ENCODE measurements at regions not wholly inside any gene's neighbourhood (a gene's known extent, or its start where the extent isn't known, plus 50 kb on each side); places are given as distances from the start of the nearest gene placed in this dataset.

GRCh38 chr12:66919466-66919865 lies 240.6 kb upstream of the GRIP1 start:
- DNase-seq: no peak

- DNase-seq: no peak
These were observed 241.3 kb upstream of the GRIP1 start for GRCh38 chr12:66920205-66920604.

- no peak for DNase-seq
These were observed 242.3 kb upstream of the GRIP1 start for GRCh38 chr12:66921151-66921550.

- DNase-seq: no peak
These were observed 246.2 kb upstream of the GRIP1 start for GRCh38 chr12:66925083-66925482.

GRCh38 chr12:66929121-66929520 lies 250.2 kb upstream of the GRIP1 start:
- no peak for DNase-seq

GRCh38 chr12:66931091-66931490 lies 252.2 kb upstream of the GRIP1 start:
- no peak for DNase-seq

GRCh38 chr12:66932126-66932525 lies 253.2 kb upstream of the GRIP1 start:
- DNase-seq: no peak

GRCh38 chr12:66934302-66935062 lies 255.6 kb upstream of the GRIP1 start:
- DNase-seq: no peak

GRCh38 chr12:66941150-66941549 lies 262.3 kb upstream of the GRIP1 start:
- DNase-seq: no peak

GRCh38 chr12:66942741-66943465 lies 264.0 kb upstream of the GRIP1 start:
- DNase-seq: no peak

- no peak for DNase-seq
These were observed 265.5 kb upstream of the GRIP1 start for GRCh38 chr12:66944365-66944764.

- DNase-seq: no peak
These were observed 266.4 kb upstream of the GRIP1 start for GRCh38 chr12:66945189-66945817.

- DNase-seq: no peak
These were observed 268.2 kb upstream of the GRIP1 start for GRCh38 chr12:66947119-66947518.

GRCh38 chr12:66952668-66953067 lies 273.8 kb upstream of the GRIP1 start:
- DNase-seq: no peak

- DNase-seq: no peak
These were observed 277.4 kb upstream of the GRIP1 start for GRCh38 chr12:66956300-66956699.

GRCh38 chr12:66959276-66959675 lies 280.4 kb upstream of the GRIP1 start:
- no peak for DNase-seq

- DNase-seq: no peak
These were observed 281.1 kb upstream of the GRIP1 start for GRCh38 chr12:66960006-66960405.

GRCh38 chr12:66960704-66961690 lies 282.1 kb upstream of the GRIP1 start:
- no peak for DNase-seq

GRCh38 chr12:66962290-66962689 lies 283.4 kb upstream of the GRIP1 start:
- DNase-seq: no peak

- no peak for DNase-seq
These were observed 285.0 kb upstream of the GRIP1 start for GRCh38 chr12:66963901-66964300.

- DNase-seq: peak; percentile 70
These were observed 285.8 kb upstream of the GRIP1 start for GRCh38 chr12:66964629-66965028.

- DNase-seq: no peak
These were observed 286.7 kb upstream of the GRIP1 start for GRCh38 chr12:66965621-66966020.

GRCh38 chr12:66971816-66972215 lies 292.9 kb upstream of the GRIP1 start:
- DNase-seq: no peak
